ENCODE measurements at regions not wholly inside any gene's neighbourhood (a gene's known extent, or its start where the extent isn't known, plus 50 kb on each side); places are given as distances from the start of the nearest gene placed in this dataset.

DNA sequence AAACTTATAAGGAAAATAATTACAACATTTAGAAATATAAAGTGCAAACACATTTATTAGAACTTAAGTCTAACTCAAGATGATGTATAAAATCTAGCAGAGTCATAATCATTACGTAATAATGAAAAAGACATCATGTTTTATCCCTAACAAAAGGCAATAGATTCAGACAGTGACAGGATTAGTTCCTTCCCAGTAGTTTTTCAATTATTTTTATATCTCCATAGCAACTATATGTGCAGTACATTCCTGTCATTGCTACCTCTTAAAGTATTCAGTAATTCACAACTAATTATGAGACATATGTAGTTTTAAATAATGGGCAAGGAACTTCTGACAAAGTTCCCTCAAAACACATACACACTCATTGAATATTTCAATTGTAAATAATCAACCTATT lies 687.9 kb downstream of the CCDC85A start:
- TF ChIP-seq, protein P1, sequence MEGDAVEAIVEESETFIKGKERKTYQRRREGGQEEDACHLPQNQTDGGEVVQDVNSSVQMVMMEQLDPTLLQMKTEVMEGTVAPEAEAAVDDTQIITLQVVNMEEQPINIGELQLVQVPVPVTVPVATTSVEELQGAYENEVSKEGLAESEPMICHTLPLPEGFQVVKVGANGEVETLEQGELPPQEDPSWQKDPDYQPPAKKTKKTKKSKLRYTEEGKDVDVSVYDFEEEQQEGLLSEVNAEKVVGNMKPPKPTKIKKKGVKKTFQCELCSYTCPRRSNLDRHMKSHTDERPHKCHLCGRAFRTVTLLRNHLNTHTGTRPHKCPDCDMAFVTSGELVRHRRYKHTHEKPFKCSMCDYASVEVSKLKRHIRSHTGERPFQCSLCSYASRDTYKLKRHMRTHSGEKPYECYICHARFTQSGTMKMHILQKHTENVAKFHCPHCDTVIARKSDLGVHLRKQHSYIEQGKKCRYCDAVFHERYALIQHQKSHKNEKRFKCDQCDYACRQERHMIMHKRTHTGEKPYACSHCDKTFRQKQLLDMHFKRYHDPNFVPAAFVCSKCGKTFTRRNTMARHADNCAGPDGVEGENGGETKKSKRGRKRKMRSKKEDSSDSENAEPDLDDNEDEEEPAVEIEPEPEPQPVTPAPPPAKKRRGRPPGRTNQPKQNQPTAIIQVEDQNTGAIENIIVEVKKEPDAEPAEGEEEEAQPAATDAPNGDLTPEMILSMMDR (IDR thresholded peaks at IDR 0.05; ENCODE audit: low read depth, low read length, missing control alignments) = no peak
- Histone ChIP-seq H3K27ac (no peak overlapping the region), H3K36me3 (replicated peaks) (no peaks in the 10 kb centered on the region), H3K4me3 (ENCODE audit: low read depth, low read length) (no peak overlapping the region), H3K27me3 (replicated peaks) (no peaks in the 10 kb centered on the region)
- in situ Hi-C loops (cut with HindIII; ENCODE audit: low pct_ligation_motif_present, low sequenced_read_pairs) = no loop called here
- no peak for DNase-seq

GRCh38 chr2:56874717-56875116 lies 690.9 kb downstream of the CCDC85A start:
- DNase-seq = no peak
- no peak overlapping the region for H3K27ac ChIP-seq
- TF ChIP-seq, protein P1 (IDR thresholded peaks at IDR 0.05; ENCODE audit: low read depth, low read length, missing control alignments) = no peak
- no peaks in the 10 kb centered on the region for H3K36me3 ChIP-seq (replicated peaks)
- in situ Hi-C loops (cut with HindIII; ENCODE audit: low pct_ligation_motif_present, low sequenced_read_pairs) = no loop called here
- no peaks in the 10 kb centered on the region for H3K27me3 ChIP-seq (replicated peaks)
- H3K4me3 ChIP-seq (ENCODE audit: low read depth, low read length) = no peak overlapping the region

- in situ Hi-C loops (cut with HindIII; ENCODE audit: low pct_ligation_motif_present, low sequenced_read_pairs) = no loop called here
- H3K27ac ChIP-seq = no peak overlapping the region
- no peak for DNase-seq
- TF ChIP-seq, protein P1 (IDR thresholded peaks at IDR 0.05; ENCODE audit: low read depth, low read length, missing control alignments) = no peak
- H3K4me3 ChIP-seq (ENCODE audit: low read depth, low read length) = no peak overlapping the region
- H3K27me3 ChIP-seq (replicated peaks) = no peaks in the 10 kb centered on the region
- H3K36me3 ChIP-seq (replicated peaks) = no peaks in the 10 kb centered on the region
These were observed 705.9 kb downstream of the CCDC85A start for GRCh38 chr2:56889738-56890137.

DNA sequence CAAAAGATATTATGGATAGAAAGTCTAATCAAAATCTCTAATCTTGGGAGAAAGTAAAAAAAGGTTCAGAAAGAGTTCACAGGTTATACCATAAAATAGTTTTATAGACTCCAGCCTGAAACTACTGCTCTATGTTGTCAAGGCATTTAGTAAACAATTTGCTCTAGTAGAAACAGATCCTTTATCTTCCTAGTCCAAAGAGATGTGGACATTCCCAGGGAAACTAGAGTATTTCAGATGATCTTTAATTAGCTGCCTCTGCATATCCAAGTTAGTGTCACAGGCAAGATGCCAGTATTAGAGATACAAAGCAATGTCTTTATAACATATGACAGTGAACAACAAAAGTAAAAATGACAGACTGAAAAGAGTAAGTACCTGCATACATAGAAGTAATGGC lies 708.6 kb downstream of the CCDC85A start:
- TF ChIP-seq, protein P1 (IDR thresholded peaks at IDR 0.05; ENCODE audit: low read depth, low read length, missing control alignments) = no peak
- DNase-seq = no peak
- in situ Hi-C loops (cut with HindIII; ENCODE audit: low pct_ligation_motif_present, low sequenced_read_pairs) = no loop called here
- Histone ChIP-seq H3K27ac (no peak overlapping the region), H3K4me3 (ENCODE audit: low read depth, low read length) (no peak overlapping the region), H3K36me3 (replicated peaks) (no peaks in the 10 kb centered on the region), H3K27me3 (replicated peaks) (no peaks in the 10 kb centered on the region)

GRCh38 chr2:56898986-56899385 lies 715.2 kb downstream of the CCDC85A start:
- Histone ChIP-seq H3K27ac (no peak overlapping the region), H3K4me3 (ENCODE audit: low read depth, low read length) (no peak overlapping the region), H3K36me3 (replicated peaks) (no peaks in the 10 kb centered on the region), H3K27me3 (replicated peaks) (no peaks in the 10 kb centered on the region)
- in situ Hi-C loops (cut with HindIII; ENCODE audit: low pct_ligation_motif_present, low sequenced_read_pairs) = no loop called here
- TF ChIP-seq, protein P1 (IDR thresholded peaks at IDR 0.05; ENCODE audit: low read depth, low read length, missing control alignments) = no peak
- DNase-seq = no peak

DNA sequence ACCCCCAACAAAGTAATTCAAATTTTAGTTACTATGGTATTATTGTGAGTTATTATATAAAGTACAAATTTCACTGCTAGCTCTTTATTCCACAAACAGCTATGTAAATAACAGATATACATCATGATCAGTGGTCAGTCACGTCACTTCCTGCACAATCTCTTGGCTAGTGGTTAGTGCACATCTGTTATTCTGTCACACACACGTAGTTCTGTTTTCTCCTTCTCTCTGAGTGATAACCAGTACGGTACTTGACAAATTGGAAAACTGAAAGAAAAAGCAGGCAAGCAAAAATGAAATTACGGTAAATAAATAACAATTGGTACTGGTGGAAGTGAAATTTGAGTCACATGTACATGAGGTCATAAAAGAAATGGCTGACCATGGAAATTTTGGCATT lies 728.7 kb downstream of the CCDC85A start:
- TF ChIP-seq, protein P1 (IDR thresholded peaks at IDR 0.05; ENCODE audit: low read depth, low read length, missing control alignments) = no peak
- DNase-seq = no peak
- in situ Hi-C loops (cut with HindIII; ENCODE audit: low pct_ligation_motif_present, low sequenced_read_pairs) = no loop called here
- Histone ChIP-seq H3K27ac (no peak overlapping the region), H3K27me3 (replicated peaks) (no peaks in the 10 kb centered on the region), H3K36me3 (replicated peaks) (no peaks in the 10 kb centered on the region), H3K4me3 (ENCODE audit: low read depth, low read length) (no peak overlapping the region)
